BJ (cell line): ENCODE measurements at regions not wholly inside any gene's neighbourhood (a gene's known extent, or its start where the extent isn't known, plus 50 kb on each side); places are given as distances from the start of the nearest gene placed in this dataset.

Experiments
- CTCF ChIA-PET: fragments of 350-600 bp; formaldehyde crosslinking; extraction: SDS; loops from one replicate; lab custom pipeline; 2021; ENCODE audit warnings: antibody characterized with exemption, inconsistent platforms; lab: Yijun Ruan, JAX
- POLR2A ChIA-PET: fragments of 300-600 bp; sonication (Branson Sonifier 250); formaldehyde crosslinking; extraction: SDS; loops from one replicate; lab custom pipeline; 2021; ENCODE audit warnings: antibody characterized with exemption; lab: Charles Lee
- DNase-seq: peaks from one replicate; pipeline ENCODE4 v3.0.0-alpha.2; 2011; ENCODE audit warnings: low read depth
- H3K27me3 ChIP-seq: 2 replicates; pipeline ENCODE4 v1.6.0; 2011; ENCODE audit warnings: low read length; ENCODE audit not compliant: control insufficient read depth, insufficient read depth
- H3K36me3 ChIP-seq: 2 replicates; pipeline ENCODE4 v1.5.1; 2011; ENCODE audit warnings: low read length; ENCODE audit not compliant: control insufficient read depth, insufficient read depth
- H3K4me3 ChIP-seq: 2 replicates; pipeline ENCODE4 v1.5.1; 2011; ENCODE audit warnings: low read depth, mild to moderate bottlenecking, control low read depth, low read length
- CTCF ChIP-seq: IDR thresholded peaks from 2 replicates; pipeline ENCODE4 v1.5.1; 2011; ENCODE audit warnings: low read depth, mild to moderate bottlenecking, control low read depth, inconsistent platforms, low read length, moderate library complexity; ENCODE audit not compliant: insufficient read depth

GRCh38 chr20:11982289-11982954 lies 64.7 kb downstream of the BTBD3 start:
- ChIA-PET CTCF (interaction anchor here (1.8 kb wide), 1 partner anchor 13 kb away, joined by 4 read pairs; no protein-coding TSS in a partner anchor), POLR2A (no interaction called here)
- H3K4me3 ChIP-seq: no peak overlapping the region
- no peaks in the 10 kb centered on the region for H3K27me3 ChIP-seq
- no peak for TF ChIP-seq CTCF
- H3K36me3 ChIP-seq: no peaks in the 10 kb centered on the region
- DNase-seq: no peak

- Histone ChIP-seq H3K4me3 (no peak overlapping the region), H3K27me3 (no peaks in the 10 kb centered on the region), H3K36me3 (no peaks in the 10 kb centered on the region)
- ChIA-PET CTCF (no interaction called here), POLR2A (no interaction called here)
- DNase-seq: no peak
- TF ChIP-seq CTCF: no peak
Measured at GRCh38 chr20:11982955-11983470, 65.3 kb downstream of the BTBD3 start.

- CTCF ChIA-PET: no interaction called here
- TF ChIP-seq CTCF: no peak
- POLR2A ChIA-PET: no interaction called here
- no peak for DNase-seq
- Histone ChIP-seq H3K36me3 (no peaks in the 10 kb centered on the region), H3K27me3 (peaks cover 2% of the 10 kb centered on the region; the same call in 1 of the 2 replicates), H3K4me3 (no peak overlapping the region)
Measured at GRCh38 chr20:11986954-11987353, 69.3 kb downstream of the BTBD3 start.

GRCh38 chr20:11987526-11987925 lies 69.8 kb downstream of the BTBD3 start:
- no peak for TF ChIP-seq CTCF
- DNase-seq: no peak
- ChIA-PET POLR2A (no interaction called here), CTCF (no interaction called here)
- no peaks in the 10 kb centered on the region for H3K36me3 ChIP-seq
- H3K27me3 ChIP-seq: peaks cover 2% of the 10 kb centered on the region; the same call in 1 of the 2 replicates
- no peak overlapping the region for H3K4me3 ChIP-seq

GRCh38 chr20:11989018-11989771 lies 71.5 kb downstream of the BTBD3 start:
- peaks cover 2% of the 10 kb centered on the region; the same call in 1 of the 2 replicates for H3K27me3 ChIP-seq
- no peak overlapping the region for H3K4me3 ChIP-seq
- TF ChIP-seq CTCF: no peak
- ChIA-PET POLR2A (interaction anchor here (0.7 kb wide), 1 partner anchor 361 kb away, joined by 4 read pairs; no protein-coding TSS in a partner anchor), CTCF (no interaction called here)
- H3K36me3 ChIP-seq: no peaks in the 10 kb centered on the region
- DNase-seq: no peak
